ENCODE measurements at regions not wholly inside any gene's neighbourhood (a gene's known extent, or its start where the extent isn't known, plus 50 kb on each side); places are given as distances from the start of the nearest gene placed in this dataset.

DNA sequence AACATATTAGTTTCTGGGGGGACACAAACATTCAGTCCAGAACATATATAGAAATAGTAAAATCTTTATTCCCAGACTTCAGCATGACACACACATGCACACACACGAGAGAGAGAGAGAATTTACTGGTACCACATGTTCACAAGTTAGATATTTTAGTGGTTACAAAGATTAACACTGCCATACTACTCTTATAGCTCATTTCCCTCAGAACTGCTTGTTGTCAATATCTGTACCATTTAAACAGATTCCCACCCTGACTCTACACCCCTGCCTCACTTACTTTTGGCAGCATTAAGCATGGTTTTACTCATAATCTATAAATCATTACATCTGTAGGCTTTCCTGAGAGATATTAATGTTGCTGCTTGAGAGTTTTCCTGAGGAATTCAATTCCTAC, 524.7 kb upstream of the HTR2A start:
- TF ChIP-seq, protein P1, sequence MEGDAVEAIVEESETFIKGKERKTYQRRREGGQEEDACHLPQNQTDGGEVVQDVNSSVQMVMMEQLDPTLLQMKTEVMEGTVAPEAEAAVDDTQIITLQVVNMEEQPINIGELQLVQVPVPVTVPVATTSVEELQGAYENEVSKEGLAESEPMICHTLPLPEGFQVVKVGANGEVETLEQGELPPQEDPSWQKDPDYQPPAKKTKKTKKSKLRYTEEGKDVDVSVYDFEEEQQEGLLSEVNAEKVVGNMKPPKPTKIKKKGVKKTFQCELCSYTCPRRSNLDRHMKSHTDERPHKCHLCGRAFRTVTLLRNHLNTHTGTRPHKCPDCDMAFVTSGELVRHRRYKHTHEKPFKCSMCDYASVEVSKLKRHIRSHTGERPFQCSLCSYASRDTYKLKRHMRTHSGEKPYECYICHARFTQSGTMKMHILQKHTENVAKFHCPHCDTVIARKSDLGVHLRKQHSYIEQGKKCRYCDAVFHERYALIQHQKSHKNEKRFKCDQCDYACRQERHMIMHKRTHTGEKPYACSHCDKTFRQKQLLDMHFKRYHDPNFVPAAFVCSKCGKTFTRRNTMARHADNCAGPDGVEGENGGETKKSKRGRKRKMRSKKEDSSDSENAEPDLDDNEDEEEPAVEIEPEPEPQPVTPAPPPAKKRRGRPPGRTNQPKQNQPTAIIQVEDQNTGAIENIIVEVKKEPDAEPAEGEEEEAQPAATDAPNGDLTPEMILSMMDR (IDR thresholded peaks at IDR 0.05; ENCODE audit: insufficient read depth, low read length, poor library complexity, severe bottlenecking) = no peak
- TF ChIP-seq EZH2phosphoT487 (conservative IDR thresholded peaks at IDR 0.05; ENCODE audit: low read length) = no peak
